K562 (cell line): ENCODE measurements at regions not wholly inside any gene's neighbourhood (a gene's known extent, or its start where the extent isn't known, plus 50 kb on each side); places are given as distances from the start of the nearest gene placed in this dataset.

Source experiments
- ATF1 ChIP-seq, 2 experiments: fragments of 450-650 bp in 1 of 2; IDR thresholded peaks; 2 replicates each; pipeline ENCODE4 v1.6.1; 2016; ENCODE audit warnings: missing compliant biosample characterization in 1 of 2, missing genetic modification characterization in 1 of 2
- MAZ ChIP-seq, 2 experiments: fragments of 450-650 bp in 1 of 2; sonication (generic) in 1 of 2; formaldehyde crosslinking; IDR thresholded peaks in 1 of 2; conservative IDR thresholded peaks in 1 of 2; 2 replicates each; pipeline versions ENCODE4 v1.4.0 to v1.5.0; 2020; ENCODE audit warnings: mild to moderate bottlenecking in 1 of 2, missing genetic modification reagents in 1 of 2
- RREB1 ChIP-seq: fragments of 250-450 bp; sonication (Bioruptor Pico); IDR thresholded peaks from 2 replicates; pipeline ENCODE4 v1.4.0; 2020

DNA sequence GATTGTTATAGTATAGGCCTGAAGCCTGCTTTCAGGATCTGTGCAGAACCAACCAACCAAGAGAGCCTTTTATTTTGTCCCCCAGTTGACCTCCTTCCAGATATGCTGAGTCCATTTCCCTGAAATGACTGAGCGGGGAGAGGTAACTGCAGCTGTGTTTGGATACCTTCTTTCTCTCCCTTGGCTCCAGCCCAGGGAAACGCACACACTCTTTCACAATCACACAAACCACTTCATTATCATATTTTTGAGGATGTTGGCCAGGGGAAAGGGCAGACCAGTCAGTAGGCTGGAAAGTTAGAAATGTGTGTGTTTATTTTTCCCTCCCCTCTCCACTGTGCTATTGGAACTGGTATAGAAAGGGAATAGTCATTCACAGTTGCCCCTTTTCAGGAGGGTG lies 417.7 kb upstream of the TBL1XR1 start (continued):
- TF ChIP-seq RREB1 (CRISPR knock-in tag): no peak
- TF ChIP-seq ATF1 (CRISPR knock-in tag; IDR thresholded peaks at IDR 0.05): no peak
- peak; percentile 43; the same call in 1 of the 2 replicates for TF ChIP-seq ATF1 (tag; IDR thresholded peaks at IDR 0.05)
- TF ChIP-seq MAZ (CRISPR knock-in tag; conservative IDR thresholded peaks at IDR 0.05 in 1 of 2, IDR thresholded peaks at IDR 0.05 in 1 of 2): peak in 1 of 2 experiments; percentile 39; a peak in 1 of 4 replicates
